Panc1 (cell line): ENCODE measurements at regions not wholly inside any gene's neighbourhood (a gene's known extent, or its start where the extent isn't known, plus 50 kb on each side); places are given as distances from the start of the nearest gene placed in this dataset.

Experiments used
- POLR2AphosphoS5 ChIP-seq: IDR thresholded peaks from 2 replicates; pipeline ENCODE4 v1.6.1; 2012; ENCODE audit warnings: mild to moderate bottlenecking, low read depth, low read length, moderate library complexity
- SIN3A ChIP-seq: IDR thresholded peaks from 2 replicates; pipeline ENCODE4 v1.6.1; 2012; ENCODE audit warnings: low read depth, mild to moderate bottlenecking, low read length, moderate library complexity, borderline replicate concordance; ENCODE audit not compliant: insufficient read depth
- TF ChIP-seq, protein P1 (sequence below): fragments of 450-650 bp; IDR thresholded peaks from 2 replicates; pipeline ENCODE4 v1.5.1; 2017; ENCODE audit warnings: mild to moderate bottlenecking

DNA sequence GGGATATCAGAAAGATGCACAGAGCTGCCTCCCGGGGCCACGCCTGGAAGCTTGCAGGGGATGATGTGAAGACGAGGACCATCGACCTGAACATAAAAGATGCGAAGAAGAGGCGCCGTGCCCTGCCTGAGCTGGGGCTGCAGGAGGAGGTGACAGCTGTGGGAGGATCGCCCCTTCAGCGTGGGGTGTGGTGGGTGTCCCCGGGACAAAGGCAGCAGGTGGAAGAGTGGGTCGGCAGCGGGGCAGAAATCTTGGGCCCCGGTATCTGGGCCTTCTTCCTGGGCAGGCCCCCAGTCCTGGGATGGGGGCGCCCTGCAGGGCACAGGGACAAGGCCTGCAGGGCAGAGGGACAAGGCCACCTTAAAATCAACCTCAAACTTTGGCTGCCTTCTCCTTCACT is 134.9 kb downstream of the OR13A1 start:
- TF ChIP-seq, protein P1, sequence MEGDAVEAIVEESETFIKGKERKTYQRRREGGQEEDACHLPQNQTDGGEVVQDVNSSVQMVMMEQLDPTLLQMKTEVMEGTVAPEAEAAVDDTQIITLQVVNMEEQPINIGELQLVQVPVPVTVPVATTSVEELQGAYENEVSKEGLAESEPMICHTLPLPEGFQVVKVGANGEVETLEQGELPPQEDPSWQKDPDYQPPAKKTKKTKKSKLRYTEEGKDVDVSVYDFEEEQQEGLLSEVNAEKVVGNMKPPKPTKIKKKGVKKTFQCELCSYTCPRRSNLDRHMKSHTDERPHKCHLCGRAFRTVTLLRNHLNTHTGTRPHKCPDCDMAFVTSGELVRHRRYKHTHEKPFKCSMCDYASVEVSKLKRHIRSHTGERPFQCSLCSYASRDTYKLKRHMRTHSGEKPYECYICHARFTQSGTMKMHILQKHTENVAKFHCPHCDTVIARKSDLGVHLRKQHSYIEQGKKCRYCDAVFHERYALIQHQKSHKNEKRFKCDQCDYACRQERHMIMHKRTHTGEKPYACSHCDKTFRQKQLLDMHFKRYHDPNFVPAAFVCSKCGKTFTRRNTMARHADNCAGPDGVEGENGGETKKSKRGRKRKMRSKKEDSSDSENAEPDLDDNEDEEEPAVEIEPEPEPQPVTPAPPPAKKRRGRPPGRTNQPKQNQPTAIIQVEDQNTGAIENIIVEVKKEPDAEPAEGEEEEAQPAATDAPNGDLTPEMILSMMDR = no peak
- no peak for TF ChIP-seq POLR2AphosphoS5
- TF ChIP-seq SIN3A = no peak
